GM19035 (cell line): ENCODE measurements at regions not wholly inside any gene's neighbourhood (a gene's known extent, or its start where the extent isn't known, plus 50 kb on each side); places are given as distances from the start of the nearest gene placed in this dataset.
"Not testable (repeated sequence)": the region's sequence is repeated elsewhere in the genome, so short reads cannot be mapped to it uniquely, and the experiment has no call there.

Source experiments
- ATAC-seq: cut with Tn5 transposase; IDR thresholded peaks from one replicate; pipeline ENCODE4 v1.9.1; 2021; ENCODE audit not compliant: unreplicated experiment

- ATAC-seq = no peak
These were observed 235.9 kb downstream of the SUCLG1 start for GRCh38 chr2:84223191-84223590.

- not testable (repeated sequence) for ATAC-seq
These were observed 238.0 kb downstream of the SUCLG1 start for GRCh38 chr2:84221102-84221501.

GRCh38 chr2:84217456-84217855, 241.6 kb downstream of the SUCLG1 start:
- no peak for ATAC-seq

- no peak for ATAC-seq
These were observed 244.6 kb downstream of the SUCLG1 start for GRCh38 chr2:84214455-84214854.

- peak; percentile 81 for ATAC-seq
These were observed 246.3 kb downstream of the SUCLG1 start for GRCh38 chr2:84212611-84213314.

- ATAC-seq = no peak
These were observed 249.1 kb downstream of the SUCLG1 start for GRCh38 chr2:84209941-84210340.

GRCh38 chr2:84204995-84205394, 254.1 kb downstream of the SUCLG1 start:
- no peak for ATAC-seq

- ATAC-seq = no peak
These were observed 256.9 kb downstream of the SUCLG1 start for GRCh38 chr2:84202166-84202565.

- ATAC-seq = no peak
These were observed 257.9 kb downstream of the SUCLG1 start for GRCh38 chr2:84201158-84201557.

- no peak for ATAC-seq
These were observed 261.2 kb downstream of the SUCLG1 start for GRCh38 chr2:84197901-84198300.

GRCh38 chr2:84194949-84195644, 264.0 kb downstream of the SUCLG1 start:
- ATAC-seq = no peak

- ATAC-seq = no peak
These were observed 264.9 kb downstream of the SUCLG1 start for GRCh38 chr2:84194181-84194580.

- no peak for ATAC-seq
These were observed 271.8 kb downstream of the SUCLG1 start for GRCh38 chr2:84187258-84187657.

- no peak for ATAC-seq
These were observed 277.2 kb downstream of the SUCLG1 start for GRCh38 chr2:84181927-84182326.

GRCh38 chr2:84177733-84178132, 281.3 kb downstream of the SUCLG1 start:
- no peak for ATAC-seq

GRCh38 chr2:84175970-84176369, 283.1 kb downstream of the SUCLG1 start:
- no peak for ATAC-seq

- ATAC-seq = no peak
These were observed 283.7 kb downstream of the SUCLG1 start for GRCh38 chr2:84175340-84175739.

- ATAC-seq = no peak
These were observed 286.0 kb downstream of the SUCLG1 start for GRCh38 chr2:84173041-84173440.

GRCh38 chr2:84170979-84171378, 288.1 kb downstream of the SUCLG1 start:
- ATAC-seq = no peak

GRCh38 chr2:84169871-84170270, 289.2 kb downstream of the SUCLG1 start:
- ATAC-seq = no peak

GRCh38 chr2:84168552-84168951, 290.5 kb downstream of the SUCLG1 start:
- not testable (repeated sequence) for ATAC-seq

- ATAC-seq = no peak
These were observed 293.8 kb downstream of the SUCLG1 start for GRCh38 chr2:84165256-84165655.

- ATAC-seq = no peak
These were observed 298.6 kb downstream of the SUCLG1 start for GRCh38 chr2:84160453-84160852.
